GM19395 (cell line): ENCODE measurements at regions not wholly inside any gene's neighbourhood (a gene's known extent, or its start where the extent isn't known, plus 50 kb on each side); places are given as distances from the start of the nearest gene placed in this dataset.

Experiments used
- ATAC-seq: cut with Tn5 transposase; IDR thresholded peaks from one replicate; pipeline ENCODE4 v1.9.1; 2021; ENCODE audit warnings: mild to moderate bottlenecking, moderate library complexity; ENCODE audit not compliant: unreplicated experiment

GRCh38 chr9:89825669-89826068 lies 220.9 kb downstream of the GADD45G start:
- no peak for ATAC-seq

- no peak for ATAC-seq
Observed at GRCh38 chr9:89826186-89826585, 221.4 kb downstream of the GADD45G start.

- no peak for ATAC-seq
Observed at GRCh38 chr9:89829346-89829745, 224.5 kb downstream of the GADD45G start.

GRCh38 chr9:89835666-89836065 lies 230.9 kb downstream of the GADD45G start:
- ATAC-seq, result no peak

GRCh38 chr9:89837162-89837933 lies 232.5 kb downstream of the GADD45G start:
- ATAC-seq, result no peak

GRCh38 chr9:89837934-89838310 lies 233.1 kb downstream of the GADD45G start:
- no peak for ATAC-seq

GRCh38 chr9:89838621-89839020 lies 233.8 kb downstream of the GADD45G start:
- ATAC-seq, result no peak

- no peak for ATAC-seq
Observed at GRCh38 chr9:89839449-89839848, 234.6 kb downstream of the GADD45G start.

GRCh38 chr9:89839952-89840351 lies 235.1 kb downstream of the GADD45G start:
- ATAC-seq, result no peak

GRCh38 chr9:89841456-89841855 lies 236.6 kb downstream of the GADD45G start:
- ATAC-seq, result no peak

- no peak for ATAC-seq
Observed at GRCh38 chr9:89842267-89842768, 237.5 kb downstream of the GADD45G start.

- no peak for ATAC-seq
Observed at GRCh38 chr9:89843074-89843473, 238.3 kb downstream of the GADD45G start.

GRCh38 chr9:89843591-89843990 lies 238.8 kb downstream of the GADD45G start:
- no peak for ATAC-seq

GRCh38 chr9:89844075-89844474 lies 239.3 kb downstream of the GADD45G start:
- no peak for ATAC-seq

GRCh38 chr9:89844535-89844934 lies 239.7 kb downstream of the GADD45G start:
- no peak for ATAC-seq

- ATAC-seq, result no peak
Observed at GRCh38 chr9:89845321-89845720, 240.5 kb downstream of the GADD45G start.

- no peak for ATAC-seq
Observed at GRCh38 chr9:89845862-89846261, 241.1 kb downstream of the GADD45G start.

- no peak for ATAC-seq
Observed at GRCh38 chr9:89848060-89849040, 243.5 kb downstream of the GADD45G start.

- ATAC-seq, result no peak
Observed at GRCh38 chr9:89849096-89849495, 244.3 kb downstream of the GADD45G start.

GRCh38 chr9:89850153-89850552 lies 245.3 kb downstream of the GADD45G start:
- no peak for ATAC-seq

- no peak for ATAC-seq
Observed at GRCh38 chr9:89850631-89851325, 246.0 kb downstream of the GADD45G start.
